ENCODE measurements at regions not wholly inside any gene's neighbourhood (a gene's known extent, or its start where the extent isn't known, plus 50 kb on each side); places are given as distances from the start of the nearest gene placed in this dataset.

GRCh38 chr5:156200938-156201787 lies 125.8 kb upstream of the SGCD start:
- no peak for TF ChIP-seq CTCF (IDR thresholded peaks at IDR 0.05; ENCODE audit: insufficient read depth, low read length, poor library complexity, severe bottlenecking)
- Histone ChIP-seq H3K36me3 (ENCODE audit: control insufficient read depth, insufficient read depth, low read length) (no peaks in the 10 kb centered on the region), H3K27me3 (replicated peaks; ENCODE audit: control insufficient read depth, insufficient read depth, low read length) (no peaks in the 10 kb centered on the region), H3K4me3 (replicated peaks; ENCODE audit: low read depth, low read length) (no peak overlapping the region)
- DNase-seq (ENCODE audit: extremely low read depth, insufficient read length): no peak

- Histone ChIP-seq H3K4me3 (replicated peaks; ENCODE audit: low read depth, low read length) (no peak overlapping the region), H3K27me3 (replicated peaks; ENCODE audit: control insufficient read depth, insufficient read depth, low read length) (no peaks in the 10 kb centered on the region), H3K36me3 (ENCODE audit: control insufficient read depth, insufficient read depth, low read length) (no peaks in the 10 kb centered on the region)
- DNase-seq (ENCODE audit: extremely low read depth, insufficient read length): no peak
- no peak for TF ChIP-seq CTCF (IDR thresholded peaks at IDR 0.05; ENCODE audit: insufficient read depth, low read length, poor library complexity, severe bottlenecking)
Observed at GRCh38 chr5:156201788-156202403, 125.1 kb upstream of the SGCD start.

GRCh38 chr5:156208271-156208670 lies 118.7 kb upstream of the SGCD start:
- no peaks in the 10 kb centered on the region for H3K27me3 ChIP-seq (replicated peaks; ENCODE audit: control insufficient read depth, insufficient read depth, low read length)
- no peak for TF ChIP-seq CTCF (IDR thresholded peaks at IDR 0.05; ENCODE audit: insufficient read depth, low read length, poor library complexity, severe bottlenecking)
- no peak for DNase-seq (ENCODE audit: extremely low read depth, insufficient read length)
- no peaks in the 10 kb centered on the region for H3K36me3 ChIP-seq (ENCODE audit: control insufficient read depth, insufficient read depth, low read length)
- H3K4me3 ChIP-seq (replicated peaks; ENCODE audit: low read depth, low read length): no peak overlapping the region

- Histone ChIP-seq H3K27me3 (replicated peaks; ENCODE audit: control insufficient read depth, insufficient read depth, low read length) (no peaks in the 10 kb centered on the region), H3K36me3 (ENCODE audit: control insufficient read depth, insufficient read depth, low read length) (no peaks in the 10 kb centered on the region), H3K4me3 (replicated peaks; ENCODE audit: low read depth, low read length) (no peak overlapping the region)
- TF ChIP-seq CTCF (IDR thresholded peaks at IDR 0.05; ENCODE audit: insufficient read depth, low read length, poor library complexity, severe bottlenecking): no peak
- no peak for DNase-seq (ENCODE audit: extremely low read depth, insufficient read length)
Observed at GRCh38 chr5:156218367-156219158, 108.4 kb upstream of the SGCD start.

GRCh38 chr5:156219483-156220005 lies 107.4 kb upstream of the SGCD start:
- no peak overlapping the region for H3K4me3 ChIP-seq (replicated peaks; ENCODE audit: low read depth, low read length)
- no peaks in the 10 kb centered on the region for H3K36me3 ChIP-seq (ENCODE audit: control insufficient read depth, insufficient read depth, low read length)
- TF ChIP-seq CTCF (IDR thresholded peaks at IDR 0.05; ENCODE audit: insufficient read depth, low read length, poor library complexity, severe bottlenecking): no peak
- no peaks in the 10 kb centered on the region for H3K27me3 ChIP-seq (replicated peaks; ENCODE audit: control insufficient read depth, insufficient read depth, low read length)
- DNase-seq (ENCODE audit: extremely low read depth, insufficient read length): no peak

Data from GM06990 (cell line).